ENCODE measurements at regions not wholly inside any gene's neighbourhood (a gene's known extent, or its start where the extent isn't known, plus 50 kb on each side); places are given as distances from the start of the nearest gene placed in this dataset.

GRCh38 chr2:6495466-6495865 lies 370.2 kb downstream of the CMPK2 start:
- H3K27ac ChIP-seq = no peak overlapping the region
- TF ChIP-seq, protein P1, sequence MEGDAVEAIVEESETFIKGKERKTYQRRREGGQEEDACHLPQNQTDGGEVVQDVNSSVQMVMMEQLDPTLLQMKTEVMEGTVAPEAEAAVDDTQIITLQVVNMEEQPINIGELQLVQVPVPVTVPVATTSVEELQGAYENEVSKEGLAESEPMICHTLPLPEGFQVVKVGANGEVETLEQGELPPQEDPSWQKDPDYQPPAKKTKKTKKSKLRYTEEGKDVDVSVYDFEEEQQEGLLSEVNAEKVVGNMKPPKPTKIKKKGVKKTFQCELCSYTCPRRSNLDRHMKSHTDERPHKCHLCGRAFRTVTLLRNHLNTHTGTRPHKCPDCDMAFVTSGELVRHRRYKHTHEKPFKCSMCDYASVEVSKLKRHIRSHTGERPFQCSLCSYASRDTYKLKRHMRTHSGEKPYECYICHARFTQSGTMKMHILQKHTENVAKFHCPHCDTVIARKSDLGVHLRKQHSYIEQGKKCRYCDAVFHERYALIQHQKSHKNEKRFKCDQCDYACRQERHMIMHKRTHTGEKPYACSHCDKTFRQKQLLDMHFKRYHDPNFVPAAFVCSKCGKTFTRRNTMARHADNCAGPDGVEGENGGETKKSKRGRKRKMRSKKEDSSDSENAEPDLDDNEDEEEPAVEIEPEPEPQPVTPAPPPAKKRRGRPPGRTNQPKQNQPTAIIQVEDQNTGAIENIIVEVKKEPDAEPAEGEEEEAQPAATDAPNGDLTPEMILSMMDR (conservative IDR thresholded peaks at IDR 0.05) = no peak
- TF ChIP-seq ZFX (IDR thresholded peaks at IDR 0.05) = no peak

GRCh38 chr2:6496376-6496775 lies 369.3 kb downstream of the CMPK2 start:
- TF ChIP-seq, protein P1 (conservative IDR thresholded peaks at IDR 0.05) = no peak
- TF ChIP-seq ZFX (IDR thresholded peaks at IDR 0.05) = no peak
- H3K27ac ChIP-seq = no peak overlapping the region

- TF ChIP-seq, protein P1 (conservative IDR thresholded peaks at IDR 0.05) = no peak
- no peak for TF ChIP-seq ZFX (IDR thresholded peaks at IDR 0.05)
- no peak overlapping the region for H3K27ac ChIP-seq
These were observed 368.7 kb downstream of the CMPK2 start for GRCh38 chr2:6497048-6497447.

DNA sequence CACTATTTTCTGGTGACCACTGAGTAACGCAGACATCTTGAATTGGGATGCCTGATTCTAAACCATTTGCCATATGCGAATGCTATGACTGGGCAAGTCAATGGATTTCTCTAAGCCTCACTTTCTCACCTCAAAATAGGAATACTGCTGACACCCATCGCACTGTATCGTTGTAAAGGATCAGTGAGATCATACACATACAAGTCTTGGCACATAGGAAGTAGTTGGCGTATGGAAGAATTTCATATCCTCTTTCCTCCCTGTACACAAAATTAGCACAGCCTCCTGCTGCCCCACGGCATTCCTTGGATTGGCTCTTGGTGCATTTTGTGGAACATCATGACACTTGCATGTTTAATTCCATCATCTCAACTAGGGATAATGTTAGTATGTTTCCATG lies 366.9 kb downstream of the CMPK2 start:
- H3K27ac ChIP-seq = no peak overlapping the region
- TF ChIP-seq ZFX (IDR thresholded peaks at IDR 0.05) = no peak

GRCh38 chr2:6499691-6500090 lies 366.0 kb downstream of the CMPK2 start:
- TF ChIP-seq, protein P1 (conservative IDR thresholded peaks at IDR 0.05) = no peak
- no peak for TF ChIP-seq ZFX (IDR thresholded peaks at IDR 0.05)
- no peak overlapping the region for H3K27ac ChIP-seq

DNA sequence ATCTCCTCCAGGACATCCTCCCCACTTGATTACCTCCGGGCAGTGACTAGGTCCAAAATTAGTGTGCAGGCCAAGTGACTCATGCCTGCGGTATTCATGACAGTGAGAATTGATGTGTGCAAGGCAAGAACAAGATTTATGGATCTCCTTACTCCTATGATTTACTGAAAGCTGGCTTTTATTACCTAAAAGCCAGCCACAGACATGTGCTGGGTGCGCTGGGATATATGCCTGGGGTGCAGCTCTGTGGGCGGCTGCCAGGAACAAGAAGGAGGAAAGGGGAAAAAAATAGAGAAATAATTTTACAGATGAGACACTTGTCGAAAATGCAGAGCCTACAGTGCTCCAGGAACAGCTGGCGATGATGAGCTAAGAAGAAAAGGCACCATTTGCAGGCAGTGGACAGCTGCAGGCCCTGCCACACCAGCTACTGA lies 359.3 kb downstream of the CMPK2 start:
- TF ChIP-seq ZFX (IDR thresholded peaks at IDR 0.05) = no peak
- TF ChIP-seq, protein P1 (conservative IDR thresholded peaks at IDR 0.05) = no peak
- H3K27ac ChIP-seq = no peak overlapping the region

- TF ChIP-seq ZFX (IDR thresholded peaks at IDR 0.05) = no peak
- TF ChIP-seq, protein P1 (conservative IDR thresholded peaks at IDR 0.05) = no peak
These were observed 358.8 kb downstream of the CMPK2 start for GRCh38 chr2:6506859-6507258.

GRCh38 chr2:6510532-6510931 lies 355.2 kb downstream of the CMPK2 start:
- no peak for TF ChIP-seq ZFX (IDR thresholded peaks at IDR 0.05)
- TF ChIP-seq, protein P1 (conservative IDR thresholded peaks at IDR 0.05) = no peak
- H3K27ac ChIP-seq = no peak overlapping the region

More at GRCh38 chr2:6506859-6507258, 358.8 kb downstream of the CMPK2 start:
- no peak overlapping the region for H3K27ac ChIP-seq
